HCEC 1CT (cell line): ENCODE measurements at regions not wholly inside any gene's neighbourhood (a gene's known extent, or its start where the extent isn't known, plus 50 kb on each side); places are given as distances from the start of the nearest gene placed in this dataset.
"Not testable (repeated sequence)": the region's sequence is repeated elsewhere in the genome, so short reads cannot be mapped to it uniquely, and the experiment has no call there.

ENCODE experiments used
- DNase-seq: peaks from one replicate; pipeline ENCODE4 v3.0.0-alpha.2; 2017

- DNase-seq: no peak
These were observed 208.2 kb upstream of the DCC start for GRCh38 chr18:52131845-52132244.

GRCh38 chr18:52136532-52136931, 203.5 kb upstream of the DCC start:
- no peak for DNase-seq

- DNase-seq: no peak
These were observed 199.0 kb upstream of the DCC start for GRCh38 chr18:52140986-52141385.

DNA sequence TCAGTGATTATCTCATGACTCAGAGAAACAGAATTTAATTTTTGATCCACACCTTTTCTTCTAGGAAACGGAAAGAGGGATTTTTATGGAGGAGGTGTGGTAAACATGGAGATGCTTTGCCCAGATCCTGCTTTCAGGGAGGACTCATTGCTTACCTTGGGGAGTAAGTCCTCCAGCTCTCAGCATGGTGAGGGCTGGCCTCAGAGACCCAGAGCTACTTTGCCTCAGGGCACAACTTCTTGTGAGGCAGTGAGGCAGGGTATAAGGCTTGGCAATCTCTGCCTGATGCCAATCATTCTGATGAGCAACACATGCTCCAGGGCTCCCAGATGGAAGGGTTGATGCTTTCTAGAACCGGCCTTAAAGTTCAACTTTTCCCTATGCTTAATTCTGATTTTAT, 189.9 kb upstream of the DCC start:
- DNase-seq: no peak

DNA sequence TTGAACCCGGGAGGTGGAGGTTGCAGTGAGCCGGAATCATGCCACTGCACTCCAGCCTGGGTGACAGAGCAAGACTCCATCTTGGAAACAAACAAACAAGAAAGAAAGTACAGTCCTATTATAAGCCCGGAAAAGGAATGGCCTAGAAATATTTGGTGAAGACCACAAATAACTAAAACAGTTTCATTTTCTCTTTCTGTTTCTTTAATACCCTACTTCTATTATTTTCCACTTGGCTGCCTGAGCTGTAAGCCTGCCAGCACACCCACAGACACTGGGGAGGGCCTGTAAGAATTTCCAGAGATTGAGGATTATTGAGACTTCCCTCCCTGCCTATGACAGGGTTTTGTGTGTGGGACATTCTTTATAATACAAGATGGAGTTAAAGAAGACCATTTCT, 188.0 kb upstream of the DCC start:
- no peak for DNase-seq

DNA sequence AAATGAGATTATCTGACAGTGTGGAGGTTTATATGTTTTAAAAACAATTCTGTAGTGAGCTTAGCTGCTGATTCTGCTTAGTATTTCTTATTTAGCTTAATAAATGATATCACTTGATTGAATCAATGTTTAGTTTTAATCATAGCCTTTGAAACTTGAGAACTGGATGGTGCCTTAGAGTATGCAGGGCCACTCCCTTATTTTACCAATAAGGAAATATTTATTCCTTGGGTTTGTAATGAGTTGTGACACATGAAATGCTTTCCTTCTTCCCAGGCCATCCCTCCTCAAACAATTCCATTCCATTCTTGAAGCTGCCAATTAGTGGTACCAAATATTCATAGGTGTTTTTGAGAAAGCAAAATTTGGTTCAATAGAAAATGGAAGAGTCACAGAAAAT, 183.8 kb upstream of the DCC start:
- DNase-seq: no peak

DNA sequence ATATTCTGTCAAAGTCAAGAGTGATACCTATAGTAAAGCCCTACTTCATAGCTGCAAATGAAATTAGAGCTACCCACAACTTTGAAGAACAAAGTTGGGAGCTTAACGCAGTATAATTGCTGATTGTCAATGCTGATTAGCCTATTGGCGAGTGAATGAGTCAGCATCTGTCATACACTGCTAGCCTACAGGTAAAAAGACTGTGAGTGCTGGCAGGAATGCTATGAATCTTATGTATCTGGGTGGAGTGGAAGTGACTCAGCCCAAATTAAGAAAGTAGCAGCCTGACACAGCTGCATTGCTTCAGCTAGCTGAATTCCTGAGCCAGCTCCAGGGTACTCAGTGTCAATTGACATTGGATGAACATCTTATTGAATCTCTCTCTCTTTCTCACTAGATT, 179.4 kb upstream of the DCC start:
- DNase-seq: no peak

DNA sequence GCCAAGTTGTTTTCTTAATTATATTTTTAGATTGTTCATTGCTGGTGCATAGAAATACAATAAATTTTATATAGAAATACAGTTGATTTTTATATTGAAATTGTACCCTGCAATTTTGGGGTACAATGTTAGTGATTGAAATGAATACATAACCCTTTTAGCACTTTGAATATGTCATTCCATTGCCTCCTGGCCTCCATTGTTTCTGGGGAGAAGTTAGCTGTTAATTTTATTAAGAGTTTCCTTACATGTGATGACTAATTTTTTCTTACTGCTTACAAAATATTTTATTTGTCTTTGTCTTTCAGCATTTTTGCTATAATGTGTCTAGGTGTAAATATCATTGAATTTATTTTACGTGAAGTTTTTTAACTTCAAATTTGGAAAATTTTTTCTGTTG, 176.5 kb upstream of the DCC start:
- no peak for DNase-seq

DNA sequence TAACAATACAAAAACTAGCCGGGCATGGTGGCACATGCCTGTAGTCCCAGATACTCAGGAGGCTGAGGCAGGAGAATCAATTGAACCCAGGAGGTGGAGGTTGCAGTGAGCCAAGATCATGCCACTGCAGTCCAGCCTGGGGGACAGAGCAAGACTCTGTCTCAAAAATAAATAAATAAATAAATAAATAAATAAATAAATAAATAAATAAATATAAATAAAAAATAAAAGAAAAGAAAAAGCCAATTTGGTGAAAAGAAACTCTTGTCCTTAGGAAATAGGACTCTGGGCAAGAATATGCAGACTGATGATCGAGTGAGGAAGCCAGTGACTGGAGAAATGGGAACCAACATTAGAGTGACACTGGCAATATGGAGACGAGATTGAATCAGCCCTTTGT, 171.9 kb upstream of the DCC start:
- DNase-seq: not testable (repeated sequence)

GRCh38 chr18:52174220-52174619, 165.8 kb upstream of the DCC start:
- DNase-seq: no peak

DNA sequence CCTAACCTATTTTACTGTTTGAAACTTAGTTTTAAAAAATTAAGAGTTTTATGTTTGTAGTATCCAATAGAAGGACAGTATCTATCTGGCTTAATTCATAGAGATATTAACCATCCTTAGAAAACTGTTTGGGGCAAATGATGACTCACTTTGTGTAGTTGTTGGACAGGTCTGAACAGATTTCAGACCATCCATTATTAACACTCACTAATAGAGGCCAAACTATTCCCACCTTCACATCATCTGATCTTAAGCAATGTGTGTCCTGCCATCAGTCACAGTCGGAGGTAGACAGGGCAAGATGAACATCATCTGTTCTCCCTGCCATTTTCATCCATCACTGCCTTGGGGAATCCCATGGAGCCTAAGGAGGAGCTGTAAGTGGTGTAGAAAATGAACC, 164.6 kb upstream of the DCC start:
- no peak for DNase-seq

- no peak for DNase-seq
These were observed 156.9 kb upstream of the DCC start for GRCh38 chr18:52183107-52183506.

- no peak for DNase-seq
These were observed 149.8 kb upstream of the DCC start for GRCh38 chr18:52190195-52190594.

- DNase-seq: no peak
These were observed 149.4 kb upstream of the DCC start for GRCh38 chr18:52190631-52191030.

DNA sequence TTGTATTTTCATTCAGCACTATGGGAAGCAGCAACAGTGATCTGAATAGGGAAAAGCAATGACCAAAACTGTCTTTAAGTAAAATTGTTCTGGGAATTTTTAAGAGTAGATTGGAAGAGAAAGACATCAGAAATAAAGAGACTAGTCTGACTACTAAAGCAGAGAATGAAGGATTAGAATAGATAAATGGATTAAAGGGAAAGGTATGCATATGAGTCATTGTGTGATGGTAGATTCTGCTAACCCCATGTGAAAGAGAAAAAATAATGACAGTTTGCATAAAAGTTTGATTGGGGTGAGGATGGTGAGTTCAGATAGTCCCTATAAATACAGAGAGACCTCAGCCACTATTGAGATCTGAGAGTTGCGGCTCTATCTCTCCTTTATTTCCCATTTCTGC, 139.6 kb upstream of the DCC start:
- no peak for DNase-seq

DNA sequence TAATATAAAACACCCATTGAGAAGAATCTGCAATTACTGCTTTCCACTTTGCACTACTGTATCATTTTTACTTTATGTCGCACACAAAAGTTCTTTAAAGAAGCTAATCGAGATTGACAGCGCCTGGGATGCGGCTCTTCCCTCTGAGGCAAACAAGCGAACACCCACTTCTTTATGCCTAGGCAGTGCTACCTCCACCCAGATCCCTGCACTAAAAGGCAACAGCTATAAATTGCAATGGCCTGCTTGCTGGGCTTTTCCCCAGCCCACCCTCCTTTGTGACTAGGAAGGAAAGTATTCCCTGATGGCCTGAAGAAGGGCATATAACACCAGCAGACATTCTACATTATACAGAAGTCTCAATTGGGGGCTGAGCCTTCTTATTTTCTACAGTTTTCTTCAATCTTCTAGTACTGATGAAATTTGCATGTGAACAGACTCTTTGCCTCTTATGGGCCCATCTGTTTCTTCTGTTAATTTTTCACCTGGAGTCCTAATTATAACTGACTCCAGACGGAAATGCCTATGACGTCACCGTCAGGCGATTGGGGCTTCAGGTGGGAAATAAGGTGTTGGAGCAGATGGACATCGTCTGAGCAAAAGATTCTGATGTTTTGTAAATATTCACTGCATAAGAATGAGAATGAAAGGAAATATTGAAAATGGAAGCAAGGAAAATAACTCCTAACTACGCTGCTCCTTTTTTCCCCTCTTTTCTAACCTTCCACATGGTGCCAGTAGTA, 138.9 kb upstream of the DCC start:
- no peak for DNase-seq

DNA sequence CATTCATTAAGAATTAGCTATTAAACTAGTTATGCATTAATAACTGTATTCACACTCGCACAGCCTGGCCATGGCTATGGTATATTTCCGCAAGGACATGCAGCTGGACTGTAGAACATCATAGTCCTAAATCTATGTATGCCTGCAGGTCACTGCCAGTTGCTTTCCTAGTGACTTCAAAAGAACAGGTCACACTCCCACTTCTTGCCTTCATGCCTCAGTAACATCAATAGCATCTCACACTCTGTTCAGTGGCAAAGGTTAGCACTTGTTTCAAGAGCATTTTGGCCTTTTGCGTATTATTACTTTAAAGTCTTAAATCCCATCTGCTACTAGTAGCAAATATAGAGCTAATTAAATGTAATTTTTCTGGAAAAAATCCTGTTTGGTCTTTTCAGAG, 131.4 kb upstream of the DCC start:
- no peak for DNase-seq

DNA sequence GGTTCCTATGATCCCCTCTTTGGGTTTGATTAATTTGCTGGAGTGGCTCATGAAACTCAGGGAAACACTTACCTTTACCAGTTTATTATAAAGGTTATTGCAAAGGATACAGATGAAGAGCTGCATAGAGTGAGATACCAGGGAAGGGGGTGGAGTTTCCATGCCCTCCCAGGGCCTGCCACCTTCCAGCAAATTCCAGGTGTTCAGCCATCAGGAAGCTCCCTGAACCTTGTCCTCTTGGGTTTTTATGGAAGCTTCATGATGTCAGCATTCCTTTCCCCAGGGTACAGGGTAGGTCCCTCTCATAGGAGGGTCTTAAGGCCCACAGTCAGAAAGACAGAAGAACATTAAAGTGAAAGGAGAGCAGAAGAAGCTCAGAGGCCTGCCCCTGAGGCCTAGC, 123.9 kb upstream of the DCC start:
- no peak for DNase-seq

DNA sequence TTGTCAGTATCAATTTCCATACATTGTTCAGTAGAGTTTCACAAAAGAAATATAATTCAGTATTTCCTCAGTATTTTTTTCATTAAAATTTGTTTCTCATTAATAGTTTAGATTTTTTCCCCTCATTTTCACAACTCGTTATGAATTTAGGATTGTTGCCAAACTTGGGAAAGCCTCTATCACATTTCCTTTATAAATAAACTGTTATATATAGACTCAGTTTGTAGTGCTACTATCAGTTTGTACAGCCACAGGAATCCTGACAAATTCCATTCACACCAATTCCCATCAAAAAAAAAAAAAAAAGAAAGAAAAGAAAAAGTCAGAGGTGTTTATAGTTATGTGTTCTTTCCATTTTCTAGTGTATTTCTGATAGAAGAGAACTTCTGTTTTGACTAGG, 123.3 kb upstream of the DCC start:
- DNase-seq: no peak

- DNase-seq: no peak
These were observed 120.9 kb upstream of the DCC start for GRCh38 chr18:52219102-52219501.

DNA sequence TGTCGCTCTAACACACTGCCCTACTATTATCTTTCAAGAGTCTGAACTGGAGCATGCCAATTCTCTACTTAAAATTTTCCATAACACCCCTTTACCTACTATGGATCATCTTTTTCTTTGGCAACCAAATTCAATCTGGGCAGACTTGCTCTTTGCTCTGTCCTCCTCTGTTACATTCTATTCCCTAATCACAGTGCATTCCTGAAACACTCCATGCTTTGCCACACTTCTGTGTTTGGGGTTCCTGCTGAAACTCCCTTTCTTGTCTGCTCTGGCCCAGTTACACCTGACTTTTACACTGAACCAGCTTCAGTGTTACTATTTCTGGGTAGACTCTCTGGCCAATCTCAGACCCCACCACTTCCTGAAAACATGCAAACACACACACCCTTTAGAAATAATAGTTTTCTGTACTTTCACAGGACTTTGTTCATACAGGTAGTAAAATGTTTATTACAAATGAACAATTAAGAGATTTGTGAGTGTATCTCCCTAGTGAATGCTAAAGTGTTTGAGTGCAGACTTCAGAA, 119.9 kb upstream of the DCC start:
- no peak for DNase-seq

- no peak for DNase-seq
These were observed 117.8 kb upstream of the DCC start for GRCh38 chr18:52222211-52222610.

DNA sequence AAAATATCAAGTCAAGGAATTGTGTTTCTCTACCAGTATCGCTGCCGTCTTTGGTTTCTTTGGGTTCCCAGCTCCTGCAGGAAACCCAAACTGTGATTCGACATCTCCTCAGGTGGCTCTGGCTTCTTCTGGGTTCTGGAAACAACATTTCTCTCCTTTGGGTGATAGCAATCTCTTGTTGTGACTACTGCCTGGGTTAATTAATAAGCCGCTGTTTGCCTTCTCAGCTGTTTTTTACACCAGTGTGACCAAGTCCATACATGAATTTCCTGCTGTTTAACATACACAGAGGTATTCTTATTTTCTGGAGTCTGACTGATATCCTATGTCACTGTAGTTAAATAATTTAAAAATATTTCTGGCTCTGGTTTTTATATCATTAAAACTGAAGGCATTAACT, 112.5 kb upstream of the DCC start:
- DNase-seq: no peak

GRCh38 chr18:52228166-52228565, 111.8 kb upstream of the DCC start:
- no peak for DNase-seq

GRCh38 chr18:52236131-52236530, 103.9 kb upstream of the DCC start:
- no peak for DNase-seq
